ENCODE measurements at regions not wholly inside any gene's neighbourhood (a gene's known extent, or its start where the extent isn't known, plus 50 kb on each side); places are given as distances from the start of the nearest gene placed in this dataset.

- TF ChIP-seq CTCF (IDR thresholded peaks at IDR 0.05; ENCODE audit: extremely low read depth in 1 of 2, insufficient read depth in 1 of 2, low read depth in 1 of 2, low read length in 2 of 2) (no peak), EZH2 (IDR thresholded peaks at IDR 0.05; ENCODE audit: borderline replicate concordance, low read depth, low read length, severe bottlenecking) (no peak), FOS (IDR thresholded peaks at IDR 0.05; ENCODE audit: borderline replicate concordance, insufficient read depth, low read length) (no peak), POLR2AphosphoS5 (IDR thresholded peaks at IDR 0.05; ENCODE audit: insufficient read depth, low read depth, low read length) (no peak), POLR2A (IDR thresholded peaks at IDR 0.05; ENCODE audit: low read depth, low read length) (no peak)
These were observed 829.3 kb upstream of the LCORL start for GRCh38 chr4:18850867-18851266.

All from endothelial cell of umbilical vein (primary cell).